Erythroblast (primary cell): ENCODE measurements at regions not wholly inside any gene's neighbourhood (a gene's known extent, or its start where the extent isn't known, plus 50 kb on each side); places are given as distances from the start of the nearest gene placed in this dataset.

Experiments
- GATA1 ChIP-seq: IDR thresholded peaks from 2 replicates; pipeline ENCODE4 v1.6.1; 2011; ENCODE audit warnings: low read depth, mild to moderate bottlenecking, control low read depth, low read length, moderate library complexity
- POLR2A ChIP-seq: IDR thresholded peaks from 2 replicates; pipeline ENCODE4 v1.6.1; 2011; ENCODE audit warnings: mild to moderate bottlenecking, low read length

DNA sequence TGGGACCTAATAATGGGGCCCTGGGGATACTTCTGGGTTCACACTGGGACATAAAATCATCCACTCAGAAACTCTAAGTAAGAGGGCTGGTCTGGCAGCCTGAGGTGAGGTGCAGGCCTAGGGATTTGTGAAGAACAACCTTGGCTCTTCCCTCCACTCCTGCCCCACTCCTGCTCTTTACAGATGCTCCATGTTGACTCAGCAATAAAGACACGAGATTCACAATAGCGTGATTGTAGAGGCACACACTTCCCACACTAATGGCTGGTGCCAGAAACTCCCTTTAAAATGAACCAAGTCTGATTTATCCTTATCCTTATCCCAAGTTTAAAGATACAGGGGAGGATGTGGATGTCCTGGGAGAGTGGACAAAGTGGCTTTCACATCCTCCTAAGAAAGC, 228.2 kb downstream of the ACTR3 start:
- TF ChIP-seq POLR2A = no peak
- no peak for TF ChIP-seq GATA1
